HEK293 (cell line): ENCODE measurements at regions not wholly inside any gene's neighbourhood (a gene's known extent, or its start where the extent isn't known, plus 50 kb on each side); places are given as distances from the start of the nearest gene placed in this dataset.

Experiments used
- CTCF ChIP-seq: fragments of 450-650 bp; formaldehyde crosslinking; IDR thresholded peaks from 2 replicates; pipeline ENCODE4 v1.5.1; 2016; ENCODE audit warnings: missing biosample characterization, missing genetic modification characterization
- MZF1 ChIP-seq: fragments of 450-650 bp; formaldehyde crosslinking; IDR thresholded peaks from 2 replicates; pipeline ENCODE4 v1.5.1; 2017; ENCODE audit warnings: missing biosample characterization, missing genetic modification characterization, borderline replicate concordance
- SETDB1 ChIP-seq: IDR thresholded peaks from one replicate; pipeline ENCODE4 v1.6.1; 2017; ENCODE audit warnings: mild to moderate bottlenecking, low read length, moderate library complexity, mixed read lengths; ENCODE audit not compliant: insufficient read length
- ZBTB7A ChIP-seq: fragments of 450-650 bp; formaldehyde crosslinking; IDR thresholded peaks from 2 replicates; pipeline ENCODE4 v1.5.1; 2016; ENCODE audit warnings: low read depth, missing biosample characterization, missing genetic modification characterization
- ZNF23 ChIP-seq: fragments of 450-650 bp; formaldehyde crosslinking; IDR thresholded peaks from 2 replicates; pipeline ENCODE4 v1.5.1; 2016; ENCODE audit warnings: missing biosample characterization, missing genetic modification characterization, borderline replicate concordance
- ZNF423 ChIP-seq: fragments of 450-650 bp; formaldehyde crosslinking; IDR thresholded peaks from 2 replicates; pipeline ENCODE4 v1.5.1; 2016; ENCODE audit warnings: missing biosample characterization, missing genetic modification characterization
- ZNF580 ChIP-seq: fragments of 450-650 bp; formaldehyde crosslinking; IDR thresholded peaks from 2 replicates; pipeline ENCODE4 v1.5.1; 2016; ENCODE audit warnings: missing biosample characterization, missing genetic modification characterization
- ZNF768 ChIP-seq: fragments of 450-650 bp; formaldehyde crosslinking; IDR thresholded peaks from 2 replicates; pipeline ENCODE4 v1.5.1; 2018; ENCODE audit warnings: missing biosample characterization, mild to moderate bottlenecking, missing genetic modification characterization
- ZSCAN4 ChIP-seq: fragments of 450-650 bp; formaldehyde crosslinking; IDR thresholded peaks from 2 replicates; pipeline ENCODE4 v1.5.1; 2017; ENCODE audit warnings: missing biosample characterization, missing genetic modification characterization

GRCh38 chr3:144197582-144197981 is 226.0 kb downstream of the DIPK2A start:
- TF ChIP-seq ZSCAN4 (tag by site-specific recombination) = no peak
- no peak for TF ChIP-seq ZNF423
- no peak for TF ChIP-seq CTCF (tag by site-specific recombination)
- no peak for TF ChIP-seq MZF1 (tag by site-specific recombination)
- no peak for TF ChIP-seq ZBTB7A (tag by site-specific recombination)
- TF ChIP-seq ZNF580 (tag by site-specific recombination) = no peak
- no peak for TF ChIP-seq ZNF23 (tag by site-specific recombination)
- TF ChIP-seq ZNF768 (tag by site-specific recombination) = no peak
- TF ChIP-seq SETDB1 = no peak
